ENCODE measurements at regions not wholly inside any gene's neighbourhood (a gene's known extent, or its start where the extent isn't known, plus 50 kb on each side); places are given as distances from the start of the nearest gene placed in this dataset.

- TF ChIP-seq CTCF (conservative IDR thresholded peaks at IDR 0.05 in 1 of 2, IDR thresholded peaks at IDR 0.05 in 1 of 2; ENCODE audit: extremely low read depth in 1 of 2, insufficient read depth in 1 of 2, low read depth in 1 of 2, low read length in 2 of 2) (no peak), EZH2 (IDR thresholded peaks at IDR 0.05; ENCODE audit: borderline replicate concordance, low read length) (no peak)
These were observed 171.6 kb upstream of the MKI67 start for GRCh38 chr10:128297709-128298378.

Measured in mammary epithelial cell (primary cell).